ENCODE measurements at regions not wholly inside any gene's neighbourhood (a gene's known extent, or its start where the extent isn't known, plus 50 kb on each side); places are given as distances from the start of the nearest gene placed in this dataset.

DNA sequence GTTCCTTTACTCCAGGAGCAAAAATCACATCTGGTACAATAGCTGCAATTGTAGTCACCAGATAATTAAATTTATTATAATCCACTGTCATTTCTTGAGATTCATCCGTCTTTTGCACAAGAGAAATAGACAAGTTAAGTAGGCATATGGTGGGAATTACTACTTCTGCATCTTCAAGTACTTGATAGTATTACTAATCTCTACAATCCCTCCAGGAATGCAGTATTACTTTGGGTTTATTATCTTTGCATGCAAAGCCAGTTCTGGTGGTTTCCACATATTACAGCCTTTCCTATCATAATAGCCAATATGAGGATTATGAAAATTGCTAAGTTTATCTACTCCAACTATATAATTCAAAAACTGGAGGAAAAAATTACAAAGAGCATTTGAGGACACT, 254.1 kb downstream of the IKZF2 start:
- TF ChIP-seq, protein P1, sequence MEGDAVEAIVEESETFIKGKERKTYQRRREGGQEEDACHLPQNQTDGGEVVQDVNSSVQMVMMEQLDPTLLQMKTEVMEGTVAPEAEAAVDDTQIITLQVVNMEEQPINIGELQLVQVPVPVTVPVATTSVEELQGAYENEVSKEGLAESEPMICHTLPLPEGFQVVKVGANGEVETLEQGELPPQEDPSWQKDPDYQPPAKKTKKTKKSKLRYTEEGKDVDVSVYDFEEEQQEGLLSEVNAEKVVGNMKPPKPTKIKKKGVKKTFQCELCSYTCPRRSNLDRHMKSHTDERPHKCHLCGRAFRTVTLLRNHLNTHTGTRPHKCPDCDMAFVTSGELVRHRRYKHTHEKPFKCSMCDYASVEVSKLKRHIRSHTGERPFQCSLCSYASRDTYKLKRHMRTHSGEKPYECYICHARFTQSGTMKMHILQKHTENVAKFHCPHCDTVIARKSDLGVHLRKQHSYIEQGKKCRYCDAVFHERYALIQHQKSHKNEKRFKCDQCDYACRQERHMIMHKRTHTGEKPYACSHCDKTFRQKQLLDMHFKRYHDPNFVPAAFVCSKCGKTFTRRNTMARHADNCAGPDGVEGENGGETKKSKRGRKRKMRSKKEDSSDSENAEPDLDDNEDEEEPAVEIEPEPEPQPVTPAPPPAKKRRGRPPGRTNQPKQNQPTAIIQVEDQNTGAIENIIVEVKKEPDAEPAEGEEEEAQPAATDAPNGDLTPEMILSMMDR (IDR thresholded peaks at IDR 0.05): no peak
- no peak for ATAC-seq (ENCODE audit: insufficient number of reproducible peaks, low FRiP score, low read depth)
- Histone ChIP-seq H3K27me3 (replicated peaks; ENCODE audit: insufficient read depth) (no peaks in the 10 kb centered on the region), H3K4me3 (no peak overlapping the region), H3K9me3 (no peaks in the 10 kb centered on the region), H3K36me3 (no peaks in the 10 kb centered on the region), H3K4me1 (ENCODE audit: control insufficient read depth in 1 of 2, low read depth in 2 of 2) (no peaks in the 10 kb centered on the region), H3K27ac (no peak overlapping the region)
- DNase-seq (ENCODE audit: low spot score): no peak

DNA sequence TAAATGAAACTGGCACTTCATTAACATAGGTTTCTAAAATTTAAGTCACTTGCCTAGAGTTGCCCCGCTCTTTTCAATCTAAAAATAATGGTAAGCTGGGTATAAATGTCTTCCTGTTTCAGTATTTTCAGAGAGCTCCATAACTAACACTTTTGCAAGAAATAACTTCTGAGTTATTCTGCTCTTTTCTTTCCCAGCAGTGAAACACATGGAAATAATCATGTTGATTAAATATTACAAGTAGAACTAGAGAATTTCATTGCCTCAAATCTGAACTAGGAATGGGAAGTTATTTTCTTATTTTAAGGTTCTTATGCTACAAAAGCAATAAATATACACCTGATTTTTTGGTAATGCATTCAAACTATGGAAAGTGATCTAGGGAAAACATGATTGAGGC, 257.4 kb downstream of the IKZF2 start:
- H3K4me3 ChIP-seq: no peak overlapping the region
- no peaks in the 10 kb centered on the region for H3K27me3 ChIP-seq (replicated peaks; ENCODE audit: insufficient read depth)
- ATAC-seq (ENCODE audit: insufficient number of reproducible peaks, low FRiP score, low read depth) (no peak), DNase-seq (ENCODE audit: low spot score) (no peak)
- H3K27ac ChIP-seq: no peak overlapping the region
- H3K36me3 ChIP-seq: no peaks in the 10 kb centered on the region
- H3K4me1 ChIP-seq (ENCODE audit: control insufficient read depth in 1 of 2, low read depth in 2 of 2): no peaks in the 10 kb centered on the region
- TF ChIP-seq, protein P1 (IDR thresholded peaks at IDR 0.05): no peak
- H3K9me3 ChIP-seq: no peaks in the 10 kb centered on the region

DNA sequence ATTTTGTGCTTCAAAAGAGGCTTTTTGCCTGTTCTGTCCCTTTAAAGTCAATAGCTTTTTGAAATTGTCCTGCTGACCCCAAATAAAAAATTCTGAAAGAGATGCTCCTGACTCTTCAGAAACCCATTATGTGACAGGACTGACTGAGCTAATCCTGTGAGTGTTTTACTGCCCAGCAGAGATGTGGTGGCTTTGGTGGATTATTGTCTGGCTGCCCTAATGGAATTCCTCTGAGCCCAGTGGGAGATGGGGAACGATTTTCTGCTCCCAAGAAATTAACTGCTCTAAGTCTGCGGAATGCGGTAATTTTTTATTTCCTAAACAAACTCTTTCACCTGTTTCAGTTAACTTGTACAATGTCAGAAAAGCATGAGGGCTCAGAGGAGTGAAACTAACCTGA, 258.2 kb downstream of the IKZF2 start:
- TF ChIP-seq, protein P1 (IDR thresholded peaks at IDR 0.05): no peak
- Histone ChIP-seq H3K27ac (no peak overlapping the region), H3K27me3 (replicated peaks; ENCODE audit: insufficient read depth) (no peaks in the 10 kb centered on the region), H3K4me1 (ENCODE audit: control insufficient read depth in 1 of 2, low read depth in 2 of 2) (no peaks in the 10 kb centered on the region), H3K36me3 (no peaks in the 10 kb centered on the region), H3K4me3 (no peak overlapping the region), H3K9me3 (no peaks in the 10 kb centered on the region)
- ATAC-seq (ENCODE audit: insufficient number of reproducible peaks, low FRiP score, low read depth) (no peak), DNase-seq (ENCODE audit: low spot score) (no peak)

DNA sequence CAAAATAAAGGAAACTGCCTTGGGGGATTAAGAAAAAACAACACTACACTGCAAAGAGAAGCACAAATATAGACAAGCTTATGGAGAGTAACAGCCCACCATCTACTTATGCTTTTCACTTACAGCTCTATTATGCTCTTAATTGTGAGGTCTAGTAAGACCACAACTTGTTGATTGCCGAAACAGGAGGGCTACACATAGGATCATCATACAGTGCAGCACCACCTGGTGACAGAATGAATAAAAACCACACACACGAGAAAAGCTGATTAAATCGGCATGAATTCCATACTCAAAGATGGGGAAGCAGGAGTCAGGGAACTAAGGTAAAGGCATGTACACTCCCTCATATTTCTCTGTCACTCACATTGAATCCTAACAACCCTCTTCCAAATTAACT, 259.2 kb downstream of the IKZF2 start:
- no peak for DNase-seq (ENCODE audit: low spot score)
- ATAC-seq (ENCODE audit: insufficient number of reproducible peaks, low FRiP score, low read depth): no peak
- TF ChIP-seq, protein P1 (IDR thresholded peaks at IDR 0.05): no peak
- Histone ChIP-seq H3K36me3 (no peaks in the 10 kb centered on the region), H3K4me1 (ENCODE audit: control insufficient read depth in 1 of 2, low read depth in 2 of 2) (no peaks in the 10 kb centered on the region), H3K27ac (no peak overlapping the region), H3K27me3 (replicated peaks; ENCODE audit: insufficient read depth) (no peaks in the 10 kb centered on the region), H3K4me3 (no peak overlapping the region), H3K9me3 (no peaks in the 10 kb centered on the region)

DNA sequence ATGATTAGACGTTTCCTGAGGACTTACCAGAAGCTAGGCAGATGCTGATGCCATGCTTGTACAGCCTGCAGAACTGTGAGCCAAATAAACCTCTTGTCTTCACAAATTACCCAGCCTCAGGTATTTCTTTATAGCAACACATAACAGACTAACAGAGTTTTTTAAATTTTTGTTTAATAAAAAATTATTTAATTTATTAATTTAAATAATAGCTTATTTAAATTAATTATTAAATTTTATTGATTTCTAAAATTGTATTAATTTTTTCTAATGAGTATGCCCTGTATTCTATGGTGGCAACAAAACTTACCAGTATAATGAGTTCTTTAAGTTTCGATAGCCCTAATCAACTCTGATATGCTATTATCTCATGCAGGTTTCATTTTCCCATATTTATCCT, 259.8 kb downstream of the IKZF2 start:
- TF ChIP-seq, protein P1 (IDR thresholded peaks at IDR 0.05): no peak
- no peak overlapping the region for H3K4me3 ChIP-seq
- DNase-seq (ENCODE audit: low spot score) (no peak), ATAC-seq (ENCODE audit: insufficient number of reproducible peaks, low FRiP score, low read depth) (no peak)
- no peaks in the 10 kb centered on the region for H3K36me3 ChIP-seq
- H3K4me1 ChIP-seq (ENCODE audit: control insufficient read depth in 1 of 2, low read depth in 2 of 2): no peaks in the 10 kb centered on the region
- H3K27ac ChIP-seq: no peak overlapping the region
- H3K27me3 ChIP-seq (replicated peaks; ENCODE audit: insufficient read depth): no peaks in the 10 kb centered on the region
- H3K9me3 ChIP-seq: no peaks in the 10 kb centered on the region
